Inferior parietal cortex (tissue), 1 donor: ENCODE measurements at regions not wholly inside any gene's neighbourhood (a gene's known extent, or its start where the extent isn't known, plus 50 kb on each side); places are given as distances from the start of the nearest gene placed in this dataset.
"Not testable (repeated sequence)": the region's sequence is repeated elsewhere in the genome, so short reads cannot be mapped to it uniquely, and the experiment has no call there.

ENCODE experiments used
- DNase-seq: peaks from one replicate; pipeline ENCODE4 v3.0.0-alpha.2; 2016; ENCODE audit errors: extremely low spot score

DNA sequence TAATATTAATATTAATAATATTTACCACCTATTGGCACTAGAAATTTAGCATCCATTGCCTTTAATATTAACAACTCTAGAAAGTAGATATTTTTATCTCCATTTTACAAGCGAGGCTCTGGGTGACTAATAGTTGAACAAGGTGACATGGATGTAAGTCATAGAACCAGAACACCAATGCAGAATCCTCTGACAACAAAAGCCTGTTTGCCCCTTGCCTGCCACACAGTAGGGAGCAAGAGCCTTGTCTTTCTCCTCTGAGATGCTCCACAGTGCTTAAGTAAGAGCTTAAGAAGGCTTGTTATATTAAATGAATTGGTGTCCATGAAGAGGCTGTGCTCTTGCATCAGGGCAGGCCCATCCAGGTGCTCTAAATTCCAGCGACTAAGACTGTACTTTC lies 51.2 kb upstream of the LBX1 start:
- no peak for DNase-seq

DNA sequence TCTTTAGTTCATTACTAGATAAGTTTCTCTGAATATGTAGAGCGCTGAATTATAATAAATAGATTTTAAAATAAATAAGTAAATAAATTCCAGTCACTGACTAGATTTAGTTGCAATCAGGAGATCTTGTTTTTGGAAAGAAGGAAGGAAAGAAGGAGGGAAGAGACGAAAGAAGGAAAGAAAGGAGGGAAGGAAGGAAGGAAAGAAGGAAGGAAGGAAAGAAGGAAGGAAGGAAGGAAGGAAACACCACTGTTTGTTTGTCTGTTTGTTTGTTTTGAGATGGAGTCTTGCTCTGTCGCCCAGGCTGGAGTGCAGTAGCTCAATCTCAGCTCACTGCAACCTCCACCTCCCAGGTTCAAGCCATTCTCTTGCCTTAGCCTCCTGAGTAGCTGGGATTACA lies 51.7 kb upstream of the LBX1 start:
- not testable (repeated sequence) for DNase-seq

DNA sequence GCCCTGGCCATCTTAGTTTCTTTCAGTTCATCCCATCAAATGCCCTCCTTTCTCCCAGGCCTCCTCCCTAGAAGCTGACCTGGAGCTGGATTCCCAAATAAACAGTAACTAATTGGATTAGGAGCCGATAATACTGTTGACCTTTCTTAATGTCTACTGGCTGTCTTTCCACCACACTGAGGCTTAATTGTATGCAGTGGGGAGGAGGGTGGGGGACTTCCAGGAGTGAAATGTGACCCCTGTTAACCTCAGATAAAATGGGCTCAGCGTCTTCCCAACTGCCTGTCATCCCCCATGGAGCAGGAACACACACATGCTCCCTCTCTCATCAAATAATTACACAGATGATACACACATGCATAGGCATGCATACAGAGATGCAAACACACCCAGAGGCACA lies 53.7 kb upstream of the LBX1 start:
- no peak for DNase-seq

DNA sequence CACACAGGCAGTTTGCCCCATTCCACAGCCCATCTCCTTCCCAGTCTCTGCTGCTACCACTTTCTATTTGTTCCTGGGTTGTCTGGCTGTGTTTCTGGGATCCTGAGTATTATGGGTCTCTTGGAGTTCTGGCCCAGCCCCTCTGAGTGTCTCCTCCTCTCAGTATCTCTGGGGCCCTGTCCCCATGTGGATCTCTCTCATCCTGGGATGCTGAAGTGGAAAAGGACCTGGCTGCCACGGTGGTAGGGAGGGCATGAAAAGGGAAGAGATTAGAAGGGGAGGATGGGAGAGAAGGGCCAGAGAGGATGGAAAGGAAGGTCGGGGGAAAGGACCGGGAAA lies 54.5 kb upstream of the LBX1 start:
- no peak for DNase-seq

DNA sequence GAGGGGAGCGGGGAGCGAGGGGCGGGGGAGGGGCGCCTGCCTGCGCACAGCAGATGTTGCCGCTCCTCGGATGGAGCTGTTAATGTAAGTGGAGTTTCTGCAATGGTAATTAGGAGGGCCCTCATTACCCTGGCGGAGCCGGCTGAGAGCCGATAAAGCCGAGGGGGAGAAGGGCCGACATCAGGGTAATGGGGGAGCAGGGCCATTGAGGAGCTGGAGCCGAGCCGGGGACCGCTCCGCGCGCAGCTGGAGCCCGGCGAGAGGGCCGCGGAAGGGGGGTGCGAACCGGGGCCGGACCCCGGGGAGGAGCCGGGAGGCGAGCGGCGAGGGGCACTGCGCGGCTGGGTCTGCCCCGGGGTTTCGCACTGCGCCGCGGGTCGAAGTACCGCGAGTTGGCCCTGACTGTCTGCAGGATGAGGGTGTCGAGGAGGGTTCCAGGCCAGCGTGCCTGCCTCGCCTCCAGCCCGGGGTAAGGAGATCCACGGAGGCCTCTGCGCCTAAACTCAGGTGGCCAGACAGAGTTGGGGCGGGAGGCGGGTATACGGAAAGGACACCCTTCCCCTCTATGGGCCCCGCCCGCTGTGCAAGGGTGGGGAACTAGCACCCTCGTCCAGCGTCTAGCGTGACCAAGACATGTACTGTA lies 55.0 kb upstream of the LBX1 start:
- DNase-seq: no peak

DNA sequence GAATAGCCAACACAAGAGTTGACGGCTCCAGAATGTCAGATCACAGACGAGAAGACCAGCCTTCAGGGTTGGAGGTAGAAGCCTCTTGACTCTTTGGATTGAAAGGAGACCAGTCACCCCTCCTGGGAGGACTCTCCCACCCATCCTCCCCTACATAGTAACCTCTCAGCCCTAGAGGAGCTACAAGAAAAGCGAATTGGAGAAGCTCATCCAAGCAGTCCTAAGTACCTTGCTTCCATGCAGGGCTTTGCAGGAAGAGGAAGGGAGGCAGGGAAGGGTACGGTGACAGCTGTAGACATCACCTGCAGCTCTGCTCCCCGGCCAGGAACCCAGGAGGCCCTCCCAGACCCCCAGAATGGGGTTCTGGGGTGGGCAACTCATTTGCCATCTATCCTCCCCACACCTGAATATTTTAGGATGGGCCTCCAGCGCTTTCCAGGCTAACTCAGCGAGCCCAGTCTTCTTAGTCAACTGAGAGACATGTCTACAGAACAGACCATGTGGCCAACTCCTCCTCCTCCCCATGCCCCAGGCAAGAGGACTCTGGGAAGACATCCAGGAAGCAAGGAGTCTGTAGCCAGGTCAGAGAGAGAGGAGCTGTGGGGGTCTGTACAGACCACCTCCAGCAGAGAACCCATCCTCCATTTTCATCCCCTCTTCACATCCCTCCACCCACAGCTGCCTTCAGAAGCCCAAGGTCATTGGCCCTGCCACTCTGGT lies 55.6 kb upstream of the LBX1 start:
- DNase-seq: no peak

DNA sequence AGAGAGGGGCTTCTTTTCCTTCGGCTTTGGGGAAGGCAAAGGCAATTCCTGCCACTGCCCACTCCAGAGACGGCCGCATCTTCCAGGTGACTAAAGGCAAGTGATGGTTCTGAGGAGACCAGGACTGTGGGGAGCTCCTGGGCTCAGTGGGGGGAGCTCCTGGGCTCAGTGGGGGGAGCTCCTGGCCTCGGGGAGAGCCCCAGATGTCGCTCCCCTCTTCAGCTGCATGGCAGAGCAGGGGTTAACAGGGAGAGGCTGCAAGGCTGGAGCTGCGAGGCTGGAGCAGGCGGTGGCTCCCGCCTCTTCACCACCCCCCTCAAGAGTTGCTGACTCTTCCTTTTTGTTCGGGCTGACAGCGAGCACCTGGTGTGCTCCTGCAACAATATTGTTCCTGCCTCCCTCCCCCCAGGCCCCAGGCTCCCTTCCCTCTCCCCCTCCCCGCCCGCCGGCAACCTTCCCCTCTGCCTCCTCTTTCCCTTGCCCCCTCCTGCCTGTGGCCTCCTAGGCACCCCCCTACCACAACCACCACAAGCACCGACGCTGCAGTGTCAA lies 56.3 kb upstream of the LBX1 start:
- no peak for DNase-seq

DNA sequence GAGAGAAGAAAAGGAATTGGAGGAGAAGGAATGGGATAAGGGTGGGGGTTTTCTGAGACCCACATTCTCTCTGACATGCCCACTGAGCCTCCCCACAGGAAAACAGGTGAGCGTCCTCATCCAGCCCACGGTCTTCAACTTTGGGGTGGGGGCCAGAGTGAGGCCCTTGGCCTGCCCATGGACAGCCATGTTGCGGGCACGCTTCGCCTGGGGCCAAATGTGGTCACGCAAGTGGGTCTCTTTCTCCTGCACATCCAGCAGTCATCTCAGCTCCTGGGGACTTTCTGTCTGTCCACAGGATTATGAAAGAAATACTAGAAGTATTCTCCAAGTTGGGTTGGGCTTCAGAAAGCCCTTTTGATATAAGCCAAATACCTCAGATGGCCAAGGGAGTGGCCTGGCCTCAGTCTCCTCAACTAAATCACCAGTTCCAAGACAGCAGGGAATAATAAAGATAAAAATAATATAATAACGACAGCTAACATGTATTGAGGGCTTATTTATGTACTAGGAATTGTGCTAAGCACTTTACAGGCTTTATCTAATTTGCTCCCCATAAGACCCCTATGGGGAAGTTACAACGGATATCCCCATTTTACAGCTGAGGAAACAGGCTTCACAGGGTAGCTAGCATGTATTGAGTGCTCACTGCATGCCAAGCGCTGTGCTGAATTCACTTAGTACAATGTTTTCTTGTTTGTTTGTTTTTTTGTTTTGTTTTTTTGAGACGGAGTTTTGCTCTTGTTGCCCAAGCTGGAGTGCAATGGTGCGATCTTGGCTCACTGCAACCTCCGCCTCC lies 57.2 kb upstream of the LBX1 start:
- no peak for DNase-seq

DNA sequence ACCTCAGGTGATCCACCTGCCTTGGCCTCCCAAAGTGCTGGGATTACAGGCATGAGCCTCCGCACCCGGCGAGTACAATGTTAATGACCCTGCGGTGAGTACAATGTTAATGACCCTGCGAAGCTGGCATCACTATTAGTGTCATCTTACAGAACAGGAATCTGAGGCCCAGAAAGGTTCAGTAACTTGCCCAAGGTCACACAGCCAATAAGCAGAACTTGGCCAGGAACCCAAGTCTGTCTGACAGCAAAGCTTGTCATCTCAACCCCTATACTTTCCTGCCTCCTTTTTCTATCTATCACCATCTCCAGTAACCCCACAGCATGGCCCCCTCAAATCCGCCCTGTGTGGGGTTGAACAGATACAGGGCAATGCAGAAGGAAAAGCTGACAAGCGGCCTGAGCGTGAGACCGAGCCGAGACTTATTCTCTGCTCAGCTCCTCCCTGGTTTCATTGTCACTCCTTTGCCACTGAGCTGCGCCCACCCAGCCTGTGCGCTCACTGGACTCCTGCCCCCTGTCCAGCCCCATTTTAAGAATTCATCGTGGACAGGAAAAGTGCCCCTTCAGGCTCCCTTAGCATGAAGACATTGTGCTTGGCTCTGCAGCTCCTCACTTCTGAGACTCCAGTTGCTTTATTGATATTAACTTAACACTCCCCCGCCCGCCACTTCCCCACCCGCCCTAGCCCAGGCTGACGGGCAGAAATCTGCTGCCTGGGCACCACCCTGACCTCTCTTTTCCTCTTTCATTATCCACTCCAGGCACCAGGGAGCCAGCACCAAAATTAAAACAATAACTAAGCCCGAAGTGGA lies 58.1 kb upstream of the LBX1 start:
- DNase-seq: no peak

DNA sequence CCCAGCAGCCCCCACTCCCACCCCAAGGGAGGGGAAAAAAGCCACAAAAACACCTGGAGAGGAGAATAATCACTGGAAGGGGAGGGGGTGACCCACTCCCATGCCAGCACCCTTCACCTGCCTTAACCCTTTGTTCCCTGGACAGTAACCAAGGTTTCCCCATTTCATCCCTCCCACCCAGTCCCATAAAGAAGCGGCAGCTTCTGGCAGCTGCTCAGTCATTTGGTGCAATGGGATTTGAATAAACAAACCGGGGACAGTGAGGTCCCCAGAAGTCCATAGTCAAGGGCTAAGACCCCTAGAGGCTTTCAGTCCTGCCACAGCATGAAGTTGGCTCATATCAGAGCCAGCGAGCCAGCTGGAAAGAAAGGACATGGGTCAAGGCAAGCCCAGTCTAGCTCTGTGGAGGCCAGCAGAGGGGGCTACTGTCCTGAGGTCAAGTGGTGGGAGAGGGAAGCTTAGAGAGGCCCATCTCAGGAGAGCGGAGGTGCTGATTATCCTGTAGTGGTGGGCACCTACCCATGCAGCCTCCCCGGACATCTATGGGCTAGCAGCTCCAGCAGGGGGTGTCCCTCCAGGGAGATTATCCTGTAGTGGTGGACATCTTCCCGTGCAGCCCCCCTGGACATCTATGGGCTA lies 58.9 kb upstream of the LBX1 start:
- no peak for DNase-seq

DNA sequence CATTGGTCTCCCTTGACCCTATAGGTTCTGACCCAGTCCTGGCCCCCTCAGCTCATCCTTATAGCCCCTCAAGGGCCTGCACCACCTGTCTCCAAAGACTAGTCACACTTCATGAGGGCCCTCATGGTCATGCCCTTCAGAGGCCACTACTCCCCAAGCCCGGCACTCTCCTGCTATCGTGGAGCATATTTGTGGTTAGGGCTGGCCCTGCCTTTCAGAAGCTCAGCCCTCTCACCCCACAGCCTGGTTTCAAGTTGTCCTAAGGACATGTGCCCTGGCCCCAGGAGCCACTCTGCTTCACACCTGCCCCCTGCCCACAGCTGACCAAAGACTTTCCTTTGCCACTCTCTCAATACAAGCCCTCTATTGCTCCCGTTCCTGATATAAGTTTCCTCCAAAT lies 60.3 kb upstream of the LBX1 start:
- DNase-seq: no peak

DNA sequence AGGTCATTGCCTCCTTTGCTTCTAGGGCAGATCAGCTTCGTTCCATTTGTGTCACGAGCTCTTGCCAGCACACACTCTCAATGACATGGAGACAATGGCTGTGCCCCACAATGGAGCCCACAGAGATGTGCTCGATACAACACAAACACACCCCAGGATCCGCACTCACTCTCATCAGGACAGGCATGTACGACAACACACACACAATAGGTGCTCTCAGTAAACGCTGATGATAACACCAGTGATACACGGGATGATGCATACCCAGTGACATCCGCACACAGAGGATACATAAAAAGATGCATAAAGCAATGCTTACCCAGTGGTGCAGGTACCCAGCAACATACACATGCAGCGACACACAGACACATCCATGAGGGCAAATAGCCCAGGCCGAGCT lies 61.2 kb upstream of the LBX1 start:
- no peak for DNase-seq

DNA sequence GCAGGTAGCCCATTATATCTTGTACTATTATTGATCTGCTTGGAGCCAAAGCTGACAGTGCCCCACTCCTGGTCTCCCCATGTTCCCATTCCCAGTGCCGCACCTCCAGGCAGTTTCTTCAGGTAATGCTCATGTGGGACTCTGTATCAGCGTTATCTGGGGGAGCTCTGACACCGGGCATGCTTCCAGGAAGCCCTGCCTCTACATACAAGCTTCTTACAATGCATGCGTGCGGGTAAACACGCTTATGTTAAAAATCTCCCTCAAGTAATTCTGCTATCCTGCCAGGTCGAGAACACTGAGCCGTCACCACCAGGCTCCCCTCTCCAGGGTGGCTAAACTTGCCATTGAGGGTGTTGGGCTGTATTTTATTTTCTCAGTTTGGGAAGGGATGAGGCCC lies 61.6 kb upstream of the LBX1 start:
- DNase-seq: no peak

DNA sequence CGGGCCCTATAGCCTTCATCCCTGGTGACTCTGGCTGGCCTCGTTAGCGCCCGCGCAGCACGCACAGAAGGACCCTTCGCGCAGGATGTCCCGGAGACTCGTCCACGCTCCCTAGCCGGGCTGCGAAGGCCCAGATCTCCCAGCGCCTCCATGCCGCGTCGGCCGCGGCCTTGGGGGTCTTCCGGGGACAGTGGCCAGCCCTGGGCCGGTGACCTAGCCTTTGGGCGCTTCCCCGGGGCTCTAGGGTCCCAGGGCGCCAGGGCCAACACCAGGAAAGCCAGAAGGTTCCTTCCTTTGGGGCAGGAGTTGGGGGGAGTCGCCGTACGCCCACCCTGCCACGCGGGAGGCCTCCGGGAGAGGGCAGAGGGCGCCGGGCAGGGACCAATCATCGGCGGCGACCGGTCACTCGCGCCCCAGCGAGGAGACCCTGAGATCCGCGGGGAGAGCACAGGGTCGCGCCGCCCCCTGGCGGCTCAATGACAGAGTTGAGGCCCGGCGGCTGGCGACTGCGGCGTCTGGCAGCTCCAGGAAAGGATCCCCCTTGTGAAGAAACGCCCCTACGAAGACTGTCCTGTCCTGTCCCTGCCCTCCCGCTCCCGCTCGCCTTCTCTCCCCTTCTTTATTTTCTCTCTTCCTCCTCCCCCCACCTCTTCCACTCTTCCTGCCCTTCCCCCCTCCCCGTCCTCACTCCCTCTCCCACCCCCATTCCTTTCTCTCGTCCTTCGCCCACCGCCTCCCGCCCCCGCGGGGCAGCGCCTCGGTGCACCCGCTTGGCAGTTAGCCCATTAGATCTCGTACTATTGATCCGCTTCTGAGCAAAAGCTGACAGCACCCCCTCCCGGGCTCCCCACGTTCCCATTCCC lies 62.3 kb upstream of the LBX1 start:
- DNase-seq: no peak

DNA sequence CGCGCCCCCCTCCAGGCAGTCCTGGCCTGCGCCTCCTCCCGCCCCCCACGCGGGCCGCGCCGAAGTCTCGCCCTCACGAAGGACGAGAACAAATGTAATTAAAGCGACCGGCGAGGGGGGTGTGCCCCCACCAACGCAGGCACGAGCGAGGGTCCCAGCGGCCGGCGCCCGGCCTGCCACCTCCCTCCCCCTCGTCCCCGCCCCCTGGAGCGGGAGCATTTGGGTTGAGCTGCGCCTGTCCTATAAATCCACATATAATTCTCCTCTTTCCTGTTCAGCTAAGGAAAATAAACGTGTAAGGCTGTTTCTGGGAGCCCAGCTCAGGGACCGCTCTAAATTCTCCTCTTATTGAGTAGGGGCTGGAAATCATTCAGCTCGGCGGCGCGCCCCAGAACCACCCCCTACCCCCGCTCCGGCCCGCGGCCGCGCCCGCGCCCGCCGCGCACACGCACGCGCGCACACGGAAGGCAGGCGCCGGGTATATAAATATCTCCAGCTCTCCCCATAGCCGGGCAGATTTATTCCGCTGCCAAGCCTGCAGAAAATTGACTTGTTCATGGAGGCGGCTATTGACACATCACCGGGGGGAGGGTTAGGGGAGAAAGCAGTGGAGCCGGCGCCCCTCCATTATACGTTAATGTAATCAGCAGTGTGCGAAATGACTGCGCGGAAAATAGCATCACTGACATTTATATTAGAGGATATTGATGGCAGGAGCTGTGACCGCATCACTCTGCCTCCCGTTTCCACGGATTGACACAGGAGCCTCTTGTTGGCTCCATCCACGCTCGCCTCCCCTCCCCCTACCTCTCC lies 61.6 kb upstream of the BTRC start:
- peak; percentile 63 for DNase-seq

DNA sequence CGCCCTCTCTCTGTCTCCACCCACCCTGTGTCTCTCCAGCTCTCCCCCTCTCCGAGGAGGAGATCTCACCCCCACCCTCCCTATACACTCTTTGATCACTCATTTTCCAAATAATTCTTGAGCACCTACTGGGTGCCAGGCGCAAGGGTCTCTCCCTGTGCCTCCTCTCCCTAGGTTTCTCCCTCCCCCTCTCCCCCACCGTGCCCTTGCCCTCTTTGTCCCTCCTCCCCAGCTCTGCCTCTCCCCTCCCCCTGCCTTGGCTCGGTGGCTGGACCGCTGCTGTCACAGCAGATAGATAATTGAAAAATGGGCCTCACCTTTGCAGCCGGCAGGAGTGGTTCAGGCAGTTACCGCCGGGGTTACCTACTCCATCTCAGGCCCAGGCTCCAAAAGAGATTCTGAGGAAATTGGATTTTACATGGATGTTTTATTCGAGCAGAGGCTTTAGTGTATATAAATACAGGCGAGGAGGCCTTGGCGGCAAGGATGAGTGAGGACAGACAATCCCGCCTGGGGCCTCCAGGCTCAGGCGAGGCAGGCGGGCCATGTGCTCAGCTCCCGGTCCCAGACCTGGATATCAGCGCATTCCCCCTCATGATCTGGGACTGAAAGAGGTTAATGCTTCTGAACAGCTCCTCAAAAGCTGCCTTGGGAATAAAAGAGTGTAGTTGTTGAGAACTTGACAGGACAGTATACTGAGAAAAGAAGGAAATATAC lies 60.8 kb upstream of the BTRC start:
- no peak for DNase-seq

DNA sequence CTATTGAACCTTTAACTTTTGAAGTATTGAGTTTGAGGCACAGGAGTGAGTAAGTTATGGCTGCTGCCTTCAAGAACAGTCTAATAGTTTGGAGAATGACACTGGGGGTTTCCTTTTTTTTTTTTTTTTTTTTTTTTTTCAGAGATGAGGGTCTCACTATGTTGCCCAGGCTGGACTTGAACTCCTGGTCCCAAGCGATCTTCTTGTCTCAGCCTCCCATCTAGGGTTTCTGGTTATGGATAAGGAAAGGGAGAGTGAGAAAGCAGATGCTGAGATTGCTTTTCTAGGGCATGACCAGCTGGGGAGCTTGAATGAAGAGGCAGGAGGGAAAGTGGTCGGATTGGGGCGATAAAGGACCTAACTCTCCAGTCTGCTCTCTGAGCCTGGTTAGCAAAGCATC lies 59.9 kb upstream of the BTRC start:
- no peak for DNase-seq

DNA sequence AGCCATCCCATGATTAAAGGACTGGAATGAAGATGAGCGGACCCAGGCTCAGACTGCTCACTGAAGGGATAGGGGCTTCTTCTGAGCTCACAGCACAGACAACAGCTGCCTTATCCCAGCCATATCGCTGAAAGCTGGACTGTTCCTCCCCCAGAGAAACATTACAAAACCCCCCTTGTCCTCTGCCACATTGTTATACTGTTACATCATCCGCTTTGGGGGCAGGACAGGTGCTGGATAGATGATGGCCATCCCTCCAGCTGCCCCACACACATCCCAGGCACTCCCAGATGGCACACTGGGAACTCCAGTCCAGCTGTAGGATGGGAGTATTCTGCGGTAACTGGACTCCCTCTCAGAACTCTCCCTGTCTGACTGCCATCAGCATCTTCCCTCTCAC lies 58.7 kb upstream of the BTRC start:
- no peak for DNase-seq

DNA sequence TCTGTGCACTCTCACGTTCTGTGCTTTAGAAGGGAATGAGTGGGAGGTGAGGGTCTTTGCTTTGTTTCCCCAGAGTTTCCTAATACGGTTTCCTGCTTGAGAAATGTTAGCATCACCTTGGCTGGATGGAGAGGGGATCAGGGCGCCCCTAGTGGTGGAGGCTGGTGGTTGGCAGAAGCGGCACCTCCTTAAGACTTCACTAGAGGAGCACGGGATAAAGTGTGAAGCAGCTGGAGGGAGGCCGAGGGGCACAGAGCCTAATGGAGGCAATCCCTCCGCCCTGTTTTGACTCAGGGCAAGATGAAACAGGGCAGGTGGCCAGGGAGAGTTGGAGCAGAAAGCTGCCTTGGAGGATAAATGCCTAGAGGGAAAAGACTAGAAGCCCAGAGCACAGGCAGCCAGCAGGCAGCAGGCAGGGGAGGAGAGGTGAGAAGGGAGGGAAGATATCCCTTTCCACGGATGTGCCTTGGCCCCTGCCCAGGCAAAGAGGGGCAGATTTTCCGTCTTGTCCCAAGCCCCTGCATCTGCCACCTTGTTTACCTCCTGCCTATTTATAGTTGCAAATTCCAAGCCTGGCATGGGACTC lies 56.0 kb upstream of the BTRC start:
- no peak for DNase-seq
